Activated CD8-positive, alpha-beta T cell treated with anti-CD3 and anti-CD28 coated beads, Interleukin-2, amount 10 ng/mL, durations not matched to agents 7 days and 5 days (primary cell): ENCODE measurements at regions not wholly inside any gene's neighbourhood (a gene's known extent, or its start where the extent isn't known, plus 50 kb on each side); places are given as distances from the start of the nearest gene placed in this dataset.

Experiments used
- ATAC-seq: fragments of 150-1000 bp; cut with Tn5 transposase; one replicate; pipeline ENCODE4 v1.10.0; 2021; ENCODE audit warnings: moderate library complexity
- CTCF ChIA-PET: fragments of 350-600 bp; sonication (Branson Sonifier 250); formaldehyde crosslinking; loops from one replicate; lab custom pipeline; 2021; ENCODE audit warnings: antibody characterized with exemption; lab: Charles Lee
- POLR2A ChIA-PET: fragments of 350-600 bp; sonication (Branson Sonifier 250); formaldehyde crosslinking; loops from one replicate; lab custom pipeline; 2021; ENCODE audit warnings: antibody characterized with exemption; lab: Charles Lee
- DNase-seq: peaks from one replicate; pipeline ENCODE4 v3.0.0-alpha.2; 2020
- H3K27ac Mint-ChIP-seq: one replicate; pipeline ENCODE4 v1.8.0; 2021; ENCODE audit warnings: mild to moderate bottlenecking, mixed read lengths
- H3K27me3 Mint-ChIP-seq: one replicate; pipeline ENCODE4 v1.8.0; 2021; ENCODE audit warnings: low read depth, mixed read lengths
- H3K36me3 Mint-ChIP-seq: one replicate; pipeline ENCODE4 v1.8.0; 2021; ENCODE audit warnings: low read depth, mixed read lengths
- H3K4me1 Mint-ChIP-seq: one replicate; pipeline ENCODE4 v1.8.0; 2021; ENCODE audit warnings: low read depth, mixed read lengths
- H3K4me3 Mint-ChIP-seq: one replicate; pipeline ENCODE4 v1.8.0; 2021; ENCODE audit warnings: mild to moderate bottlenecking, mixed read lengths
- H3K9me3 Mint-ChIP-seq: one replicate; pipeline ENCODE4 v1.8.0; 2022; ENCODE audit warnings: mixed read lengths; ENCODE audit not compliant: insufficient read depth

DNA sequence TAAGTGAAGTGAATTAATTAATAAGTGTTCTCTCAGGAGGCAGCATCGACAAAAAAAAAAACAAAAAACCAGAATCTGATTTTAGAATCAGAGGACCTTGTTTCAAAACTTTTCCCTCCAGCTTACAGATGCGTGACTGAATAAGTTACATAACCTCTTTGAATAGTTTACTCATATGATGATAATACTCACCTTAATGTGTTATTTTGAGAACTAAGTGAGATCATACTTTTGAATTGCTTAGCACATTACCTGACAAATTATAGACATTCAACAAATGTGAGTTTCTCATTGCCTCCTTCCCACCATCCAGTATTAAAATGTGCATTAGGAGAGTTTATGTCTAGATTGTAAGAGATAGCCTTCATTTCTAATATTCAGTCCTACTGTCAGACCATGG lies 94.0 kb downstream of the SOX2 start:
- Mint-ChIP-seq H3K27ac (no peak overlapping the region), H3K4me3 (no peak overlapping the region), H3K9me3 (no peaks in the 10 kb centered on the region), H3K27me3 (no peaks in the 10 kb centered on the region), H3K36me3 (no peaks in the 10 kb centered on the region), H3K4me1 (no peaks in the 10 kb centered on the region)
- no peak for DNase-seq
- ATAC-seq, result no peak
- POLR2A ChIA-PET, result no interaction called here
- CTCF ChIA-PET, result no interaction called here

DNA sequence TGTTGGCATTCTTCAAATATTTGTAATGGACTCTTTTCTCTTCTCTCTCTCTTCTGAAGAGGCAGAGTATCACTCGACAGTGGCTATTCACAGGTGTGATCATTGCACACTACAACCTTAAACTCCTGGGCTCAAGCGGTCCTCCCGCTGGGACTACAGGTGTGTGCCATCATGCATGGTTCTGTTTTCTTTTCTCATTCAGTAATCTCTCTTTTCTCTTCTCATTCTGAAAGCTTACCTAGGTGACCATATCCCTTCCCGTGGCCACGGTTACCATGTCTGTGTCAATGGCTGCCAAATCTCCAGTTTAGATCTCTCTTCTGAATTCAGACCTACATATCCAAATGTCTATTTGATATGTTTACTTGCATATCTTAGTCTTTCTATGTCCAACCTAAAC lies 96.3 kb downstream of the SOX2 start:
- ATAC-seq (no peak), DNase-seq (no peak)
- Mint-ChIP-seq H3K27ac (no peak overlapping the region), H3K9me3 (no peaks in the 10 kb centered on the region), H3K4me3 (no peak overlapping the region), H3K4me1 (no peaks in the 10 kb centered on the region), H3K36me3 (no peaks in the 10 kb centered on the region), H3K27me3 (no peaks in the 10 kb centered on the region)
- ChIA-PET CTCF (no interaction called here), POLR2A (no interaction called here)

DNA sequence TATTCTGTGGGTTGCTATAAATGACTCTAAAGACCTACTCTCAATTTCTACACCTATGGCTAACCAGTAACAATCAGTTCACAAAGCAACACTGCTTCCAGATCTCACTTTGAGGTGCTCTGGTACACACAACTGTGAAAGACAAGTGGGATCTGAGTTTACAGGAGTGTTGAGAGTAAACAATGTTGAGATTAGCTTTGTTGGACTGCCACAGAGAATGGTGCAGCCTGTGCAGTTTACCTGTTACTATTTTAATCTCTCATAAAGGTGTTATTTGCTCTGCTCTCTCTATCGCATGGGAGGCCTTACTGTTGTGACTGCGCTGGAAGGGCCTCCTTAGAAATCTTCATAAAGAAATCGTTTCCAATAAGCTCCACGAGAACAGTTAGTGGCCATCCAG lies 112.0 kb downstream of the SOX2 start:
- no peaks in the 10 kb centered on the region for H3K27me3 Mint-ChIP-seq
- no peaks in the 10 kb centered on the region for H3K4me1 Mint-ChIP-seq
- ATAC-seq, result no peak
- ChIA-PET CTCF (no interaction called here), POLR2A (no interaction called here)
- H3K27ac Mint-ChIP-seq, result no peak overlapping the region
- no peaks in the 10 kb centered on the region for H3K9me3 Mint-ChIP-seq
- H3K36me3 Mint-ChIP-seq, result no peaks in the 10 kb centered on the region
- no peak for DNase-seq
- H3K4me3 Mint-ChIP-seq, result no peak overlapping the region

DNA sequence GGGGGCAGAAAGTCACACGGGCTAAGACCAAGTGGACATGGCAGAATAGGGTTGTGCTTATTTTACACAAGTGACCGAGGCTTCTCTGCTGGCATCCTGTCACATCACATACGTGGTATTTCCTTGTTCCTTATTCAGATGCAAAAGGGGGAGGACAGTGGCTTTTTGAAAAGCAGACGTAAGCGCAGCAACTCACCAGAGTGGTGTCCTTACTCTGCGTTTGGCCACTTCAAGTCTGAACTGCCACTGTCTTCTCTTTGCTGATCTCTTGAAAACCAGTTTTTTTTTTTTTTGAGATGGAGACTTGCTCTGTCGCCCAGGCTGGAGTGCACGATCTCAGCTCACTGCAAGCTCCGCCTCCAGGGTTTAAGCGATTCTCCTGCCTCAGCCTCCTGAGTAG lies 113.2 kb downstream of the SOX2 start:
- H3K27me3 Mint-ChIP-seq, result no peaks in the 10 kb centered on the region
- H3K4me1 Mint-ChIP-seq, result no peaks in the 10 kb centered on the region
- ChIA-PET CTCF (no interaction called here), POLR2A (no interaction called here)
- ATAC-seq (no peak), DNase-seq (no peak)
- no peak overlapping the region for H3K4me3 Mint-ChIP-seq
- no peaks in the 10 kb centered on the region for H3K36me3 Mint-ChIP-seq
- no peak overlapping the region for H3K27ac Mint-ChIP-seq
- H3K9me3 Mint-ChIP-seq, result no peaks in the 10 kb centered on the region

DNA sequence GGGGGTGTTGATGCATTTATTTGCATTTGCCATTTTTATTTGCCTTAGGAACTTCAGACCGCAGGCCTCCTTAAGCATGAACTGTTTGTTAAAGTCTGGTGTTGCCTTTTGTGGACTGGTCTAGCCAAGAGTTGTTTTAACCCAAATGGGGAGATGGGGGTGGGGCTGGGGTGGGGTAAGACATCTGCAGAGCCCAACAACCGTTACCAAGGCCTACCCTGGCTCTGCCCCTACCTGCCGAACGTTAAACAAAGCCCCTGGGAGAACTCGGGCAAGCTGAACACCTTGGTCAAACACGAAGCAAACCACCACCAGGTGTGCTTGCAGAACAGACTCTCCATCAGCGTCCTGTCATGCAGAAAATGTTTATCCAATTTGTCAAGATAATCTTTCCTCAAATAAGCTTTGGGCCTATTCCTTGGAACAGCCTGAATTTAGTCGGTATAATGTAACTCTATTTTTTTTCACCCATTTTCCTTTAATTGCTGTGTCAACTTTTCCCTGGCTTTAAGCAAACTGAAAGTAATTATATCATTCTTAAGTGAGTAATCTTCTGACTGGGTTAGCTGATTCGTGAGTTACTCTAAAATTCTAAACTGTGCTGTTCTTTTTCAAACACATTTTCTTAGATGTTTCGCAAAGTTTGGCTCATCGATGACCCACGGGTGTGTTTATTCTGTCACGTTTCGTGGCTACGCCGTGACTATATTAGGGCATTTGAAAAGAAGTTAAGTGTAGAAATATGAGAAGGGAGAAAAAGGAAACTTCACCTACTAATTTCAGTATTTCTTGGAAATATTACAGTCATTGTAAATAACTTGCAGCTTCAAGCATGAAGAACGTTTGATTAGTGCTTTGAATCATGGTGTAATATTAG lies 127.6 kb downstream of the SOX2 start:
- H3K27me3 Mint-ChIP-seq, result no peaks in the 10 kb centered on the region
- H3K4me3 Mint-ChIP-seq, result no peak overlapping the region
- ChIA-PET CTCF (no interaction called here), POLR2A (no interaction called here)
- no peak for ATAC-seq
- no peak overlapping the region for H3K27ac Mint-ChIP-seq
- H3K9me3 Mint-ChIP-seq, result no peaks in the 10 kb centered on the region
- no peaks in the 10 kb centered on the region for H3K36me3 Mint-ChIP-seq
- H3K4me1 Mint-ChIP-seq, result no peaks in the 10 kb centered on the region
- no peak for DNase-seq

DNA sequence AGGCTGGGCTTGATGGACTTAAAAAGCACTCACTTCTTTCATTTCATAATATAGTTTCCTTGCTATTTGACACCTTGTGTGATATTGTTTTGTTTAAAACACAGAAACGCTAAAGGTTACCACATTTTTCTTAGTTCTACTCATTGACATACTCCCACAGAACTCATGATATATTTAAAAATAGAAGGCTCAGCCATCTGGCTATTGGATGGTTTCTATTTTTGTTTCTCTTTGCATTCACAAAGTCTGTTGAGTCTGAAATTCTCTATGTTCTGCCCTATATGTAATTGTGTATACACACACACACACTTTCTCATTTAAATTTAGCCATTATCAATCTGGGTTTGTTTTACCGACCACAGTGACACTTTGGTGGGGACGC lies 128.2 kb downstream of the SOX2 start:
- Mint-ChIP-seq H3K4me1 (no peaks in the 10 kb centered on the region), H3K27ac (no peak overlapping the region), H3K27me3 (no peaks in the 10 kb centered on the region), H3K4me3 (no peak overlapping the region), H3K9me3 (no peaks in the 10 kb centered on the region), H3K36me3 (no peaks in the 10 kb centered on the region)
- ATAC-seq, result no peak
- ChIA-PET CTCF (no interaction called here), POLR2A (no interaction called here)
- no peak for DNase-seq

DNA sequence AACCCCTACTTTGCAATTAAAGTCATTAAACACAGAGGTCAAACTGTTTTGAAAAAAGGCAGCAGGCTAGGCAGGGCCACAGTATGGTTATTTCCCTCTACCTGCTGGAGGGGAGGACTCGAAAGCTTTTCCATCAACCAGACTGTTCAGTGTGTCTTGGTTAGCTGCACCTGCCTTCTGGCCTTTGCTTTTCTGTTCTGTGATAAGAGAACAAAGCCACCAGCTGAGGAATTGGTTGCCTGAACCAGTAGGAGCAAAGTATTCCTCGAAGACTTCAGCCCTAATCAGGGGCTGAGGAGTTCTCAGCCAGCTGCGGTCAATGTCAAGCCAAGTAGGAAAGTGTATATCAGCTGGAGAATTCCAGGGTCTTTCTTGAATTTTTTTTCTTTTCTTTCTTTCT lies 132.5 kb downstream of the SOX2 start:
- POLR2A ChIA-PET, result no interaction called here
- no peak overlapping the region for H3K27ac Mint-ChIP-seq
- H3K4me1 Mint-ChIP-seq, result no peaks in the 10 kb centered on the region
- no peaks in the 10 kb centered on the region for H3K9me3 Mint-ChIP-seq
- H3K4me3 Mint-ChIP-seq, result no peak overlapping the region
- no peak for ATAC-seq
- H3K27me3 Mint-ChIP-seq, result no peaks in the 10 kb centered on the region
- CTCF ChIA-PET, result no interaction called here
- no peak for DNase-seq
- no peaks in the 10 kb centered on the region for H3K36me3 Mint-ChIP-seq

DNA sequence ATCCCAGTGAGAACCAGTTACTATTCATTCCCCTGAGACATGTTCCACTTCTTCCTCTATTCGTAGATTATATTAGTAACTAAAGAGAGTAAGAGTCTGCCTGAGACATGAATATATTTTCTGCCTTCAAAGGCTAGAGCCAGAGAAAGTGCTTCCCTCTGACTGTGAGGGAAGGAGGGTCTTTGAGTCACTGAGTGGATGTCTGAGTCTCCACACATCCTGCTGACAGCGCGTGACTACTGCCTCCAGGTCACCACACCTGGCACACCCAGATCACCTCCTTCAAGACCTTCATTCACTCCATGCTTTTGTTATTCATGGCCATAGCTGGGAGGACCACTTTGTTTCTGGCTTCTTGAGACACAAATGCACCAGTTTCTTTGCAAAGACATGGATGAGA lies 135.6 kb downstream of the SOX2 start:
- Mint-ChIP-seq H3K27me3 (no peaks in the 10 kb centered on the region), H3K4me3 (no peak overlapping the region), H3K36me3 (no peaks in the 10 kb centered on the region), H3K4me1 (no peaks in the 10 kb centered on the region), H3K9me3 (no peaks in the 10 kb centered on the region), H3K27ac (no peak overlapping the region)
- ChIA-PET CTCF (no interaction called here), POLR2A (no interaction called here)
- DNase-seq (no peak), ATAC-seq (no peak)

DNA sequence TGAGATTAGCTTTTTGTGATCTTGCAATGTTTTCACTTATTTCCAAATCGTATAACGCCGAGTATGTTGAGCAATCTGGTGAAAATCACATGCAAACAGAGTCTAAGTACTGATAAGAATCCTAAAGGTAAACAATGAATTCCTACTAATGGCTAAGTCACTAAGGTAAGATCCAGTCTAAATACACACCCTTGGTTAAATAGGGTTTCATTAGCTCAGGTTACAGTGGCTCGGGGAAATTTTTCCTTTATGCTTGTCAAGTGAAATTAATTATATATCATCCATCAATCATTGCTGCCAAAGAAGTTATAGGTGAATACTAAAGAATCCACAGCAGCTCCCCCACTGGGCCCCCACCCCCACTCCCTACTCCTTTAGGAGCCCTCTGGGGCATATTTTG lies 139.3 kb downstream of the SOX2 start:
- Mint-ChIP-seq H3K9me3 (no peaks in the 10 kb centered on the region), H3K4me1 (no peaks in the 10 kb centered on the region), H3K27me3 (no peaks in the 10 kb centered on the region), H3K4me3 (no peak overlapping the region), H3K36me3 (no peaks in the 10 kb centered on the region), H3K27ac (no peak overlapping the region)
- ATAC-seq (no peak), DNase-seq (no peak)
- ChIA-PET POLR2A (no interaction called here), CTCF (no interaction called here)

DNA sequence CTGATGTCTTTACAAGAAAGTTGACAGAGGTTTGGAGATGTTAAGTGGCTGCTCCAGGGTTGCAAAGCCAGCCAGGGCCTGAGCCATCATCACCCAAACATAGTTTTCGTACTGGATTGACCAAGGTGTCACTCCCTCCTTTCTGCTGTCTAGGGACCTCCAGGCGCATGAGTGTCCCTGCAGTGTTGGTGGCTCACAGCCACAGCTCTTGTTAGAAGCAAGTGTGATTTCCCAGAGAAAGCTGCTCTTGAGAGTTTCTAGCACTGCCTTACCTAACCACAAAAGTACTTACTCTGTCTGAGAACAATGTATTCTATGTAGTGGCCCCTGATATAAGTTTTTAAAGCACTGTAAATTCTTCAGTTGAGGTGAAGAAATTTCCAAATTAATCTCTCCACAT lies 144.1 kb downstream of the SOX2 start:
- no peak overlapping the region for H3K27ac Mint-ChIP-seq
- no peaks in the 10 kb centered on the region for H3K36me3 Mint-ChIP-seq
- no peak overlapping the region for H3K4me3 Mint-ChIP-seq
- ATAC-seq (no peak), DNase-seq (no peak)
- H3K27me3 Mint-ChIP-seq, result no peaks in the 10 kb centered on the region
- ChIA-PET POLR2A (no interaction called here), CTCF (no interaction called here)
- H3K4me1 Mint-ChIP-seq, result no peaks in the 10 kb centered on the region
- H3K9me3 Mint-ChIP-seq, result no peaks in the 10 kb centered on the region

DNA sequence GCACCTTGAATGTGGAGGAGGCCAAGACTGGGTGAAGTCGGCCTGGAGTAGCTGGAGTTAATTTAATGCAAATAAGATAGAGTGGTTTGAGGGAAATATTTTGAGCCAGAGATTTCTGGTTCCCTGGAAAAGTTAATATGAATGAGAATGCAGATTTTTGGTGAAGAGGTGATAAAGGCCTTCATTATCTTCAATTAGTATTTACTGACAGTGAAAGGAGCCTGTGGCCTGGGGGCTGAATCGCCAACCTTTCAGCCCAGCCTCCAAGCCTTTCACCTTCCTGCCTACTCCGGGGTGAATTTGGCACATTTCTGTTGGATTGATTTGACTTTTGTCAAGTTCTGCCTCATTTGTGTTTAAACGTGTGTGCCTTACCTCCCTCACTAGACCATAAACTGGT lies 147.8 kb downstream of the SOX2 start:
- ChIA-PET POLR2A (no interaction called here), CTCF (no interaction called here)
- H3K4me1 Mint-ChIP-seq, result no peaks in the 10 kb centered on the region
- H3K4me3 Mint-ChIP-seq, result no peak overlapping the region
- no peaks in the 10 kb centered on the region for H3K27me3 Mint-ChIP-seq
- ATAC-seq, result no peak
- no peak for DNase-seq
- H3K9me3 Mint-ChIP-seq, result no peaks in the 10 kb centered on the region
- no peaks in the 10 kb centered on the region for H3K36me3 Mint-ChIP-seq
- H3K27ac Mint-ChIP-seq, result no peak overlapping the region

DNA sequence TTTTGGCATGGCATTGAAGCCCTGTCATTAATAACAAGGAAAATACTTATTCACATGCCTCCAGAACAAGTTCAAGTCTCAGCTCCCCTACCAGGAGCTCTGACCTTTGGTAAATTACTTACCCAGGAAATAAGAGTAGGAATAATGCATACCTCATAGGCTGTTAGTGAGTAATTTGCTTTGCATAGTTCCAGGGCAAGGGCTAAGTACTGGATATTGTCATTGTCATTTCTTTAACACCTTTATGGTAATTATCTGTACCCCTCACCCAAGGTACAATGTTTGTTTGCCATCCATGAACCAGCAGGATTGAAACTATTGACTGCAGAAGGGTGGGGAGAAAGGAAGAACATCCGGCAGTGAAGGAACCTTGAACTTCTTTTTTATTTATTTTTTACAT lies 148.5 kb downstream of the SOX2 start:
- ATAC-seq, result no peak

DNA sequence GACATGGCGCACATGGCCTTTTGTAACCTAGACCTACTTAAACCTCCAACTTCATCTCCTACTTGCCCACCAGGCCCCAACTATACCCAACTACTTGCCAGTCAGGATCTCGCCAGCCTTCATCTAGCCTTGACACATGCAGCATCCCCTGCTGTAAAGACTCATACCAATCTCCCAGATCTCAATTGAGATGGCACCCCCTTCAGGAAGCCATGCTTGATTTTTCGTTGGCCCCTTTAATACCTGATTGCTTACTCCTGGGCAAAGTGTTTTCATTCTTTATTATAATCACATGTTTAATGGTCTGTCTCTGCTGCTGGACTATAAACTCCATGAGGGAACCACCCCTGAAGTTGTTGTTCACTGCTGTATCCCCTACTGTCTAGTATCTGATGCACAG lies 150.8 kb downstream of the SOX2 start:
- H3K9me3 Mint-ChIP-seq, result no peaks in the 10 kb centered on the region
- ChIA-PET POLR2A (no interaction called here), CTCF (no interaction called here)
- H3K4me3 Mint-ChIP-seq, result no peak overlapping the region
- H3K27ac Mint-ChIP-seq, result no peak overlapping the region
- H3K4me1 Mint-ChIP-seq, result no peaks in the 10 kb centered on the region
- no peaks in the 10 kb centered on the region for H3K27me3 Mint-ChIP-seq
- ATAC-seq, result no peak
- H3K36me3 Mint-ChIP-seq, result no peaks in the 10 kb centered on the region
- DNase-seq, result no peak

More for the DNA sequence above, 148.5 kb downstream of the SOX2 start:
- no peak overlapping the region for H3K27ac Mint-ChIP-seq
- no peaks in the 10 kb centered on the region for H3K36me3 Mint-ChIP-seq
- no peak overlapping the region for H3K4me3 Mint-ChIP-seq
- H3K9me3 Mint-ChIP-seq, result no peaks in the 10 kb centered on the region
- H3K4me1 Mint-ChIP-seq, result no peaks in the 10 kb centered on the region
- H3K27me3 Mint-ChIP-seq, result no peaks in the 10 kb centered on the region
- POLR2A ChIA-PET, result no interaction called here
- CTCF ChIA-PET, result no interaction called here
- no peak for DNase-seq
